Osteocyte (in vitro differentiated cells): ENCODE measurements at regions not wholly inside any gene's neighbourhood (a gene's known extent, or its start where the extent isn't known, plus 50 kb on each side); places are given as distances from the start of the nearest gene placed in this dataset.

Source experiments
- DNase-seq: peaks from one replicate; pipeline ENCODE4 v3.0.0; 2021; ENCODE audit warnings: mixed read lengths; ENCODE audit not compliant: unreplicated experiment; ENCODE audit errors: extremely low spot score
- H3K27ac Mint-ChIP-seq: one replicate; pipeline ENCODE4 v1.8.0; 2021; ENCODE audit warnings: mild to moderate bottlenecking, mixed read lengths; ENCODE audit not compliant: unreplicated experiment
- H3K27me3 Mint-ChIP-seq: one replicate; pipeline ENCODE4 v1.8.0; 2021; ENCODE audit warnings: mixed read lengths; ENCODE audit not compliant: unreplicated experiment
- H3K36me3 Mint-ChIP-seq: one replicate; pipeline ENCODE4 v1.8.0; 2021; ENCODE audit warnings: mixed read lengths; ENCODE audit not compliant: unreplicated experiment
- H3K4me1 Mint-ChIP-seq: one replicate; pipeline ENCODE4 v1.8.0; 2021; ENCODE audit warnings: mixed read lengths; ENCODE audit not compliant: unreplicated experiment
- H3K4me3 Mint-ChIP-seq: one replicate; pipeline ENCODE4 v1.8.0; 2021; ENCODE audit warnings: mild to moderate bottlenecking, moderate library complexity, mixed read lengths; ENCODE audit not compliant: unreplicated experiment
- H3K9me3 Mint-ChIP-seq: one replicate; pipeline ENCODE4 v1.8.0; 2021; ENCODE audit warnings: mixed read lengths; ENCODE audit not compliant: unreplicated experiment
- TF ChIP-seq, protein P1 (sequence below): fragments of 200-600 bp; sonication (generic); IDR thresholded peaks from 2 replicates; pipeline ENCODE4 v1.5.0; 2021; ENCODE audit warnings: antibody characterized with exemption, mild to moderate bottlenecking, moderate library complexity

DNA sequence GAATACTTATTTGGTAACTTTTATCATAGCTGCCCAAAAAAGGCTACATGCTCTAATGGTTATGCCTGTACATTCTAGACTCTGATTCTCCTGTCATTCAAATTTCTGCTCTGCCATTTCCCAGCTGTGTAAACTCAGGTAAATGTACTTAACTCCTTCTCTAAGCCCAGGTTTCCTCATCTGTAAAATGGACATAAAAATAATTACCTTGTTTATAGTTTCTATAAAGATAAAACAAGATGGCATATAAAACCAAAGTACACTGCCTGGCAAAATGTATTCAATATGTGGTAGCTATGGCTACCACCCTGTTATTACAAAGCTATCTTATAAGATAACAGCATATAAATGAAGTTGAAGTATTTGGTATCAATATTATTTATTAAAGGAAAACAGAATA is 158.8 kb downstream of the PPARGC1A start:
- peaks cover 3% of the 10 kb centered on the region for H3K9me3 Mint-ChIP-seq
- H3K4me1 Mint-ChIP-seq, result peaks cover 14% of the 10 kb centered on the region
- H3K27ac Mint-ChIP-seq, result no peak overlapping the region
- H3K27me3 Mint-ChIP-seq, result no peaks in the 10 kb centered on the region
- no peak for DNase-seq
- H3K36me3 Mint-ChIP-seq, result no peaks in the 10 kb centered on the region
- no peak overlapping the region for H3K4me3 Mint-ChIP-seq
- TF ChIP-seq, protein P1, sequence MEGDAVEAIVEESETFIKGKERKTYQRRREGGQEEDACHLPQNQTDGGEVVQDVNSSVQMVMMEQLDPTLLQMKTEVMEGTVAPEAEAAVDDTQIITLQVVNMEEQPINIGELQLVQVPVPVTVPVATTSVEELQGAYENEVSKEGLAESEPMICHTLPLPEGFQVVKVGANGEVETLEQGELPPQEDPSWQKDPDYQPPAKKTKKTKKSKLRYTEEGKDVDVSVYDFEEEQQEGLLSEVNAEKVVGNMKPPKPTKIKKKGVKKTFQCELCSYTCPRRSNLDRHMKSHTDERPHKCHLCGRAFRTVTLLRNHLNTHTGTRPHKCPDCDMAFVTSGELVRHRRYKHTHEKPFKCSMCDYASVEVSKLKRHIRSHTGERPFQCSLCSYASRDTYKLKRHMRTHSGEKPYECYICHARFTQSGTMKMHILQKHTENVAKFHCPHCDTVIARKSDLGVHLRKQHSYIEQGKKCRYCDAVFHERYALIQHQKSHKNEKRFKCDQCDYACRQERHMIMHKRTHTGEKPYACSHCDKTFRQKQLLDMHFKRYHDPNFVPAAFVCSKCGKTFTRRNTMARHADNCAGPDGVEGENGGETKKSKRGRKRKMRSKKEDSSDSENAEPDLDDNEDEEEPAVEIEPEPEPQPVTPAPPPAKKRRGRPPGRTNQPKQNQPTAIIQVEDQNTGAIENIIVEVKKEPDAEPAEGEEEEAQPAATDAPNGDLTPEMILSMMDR, result no peak

DNA sequence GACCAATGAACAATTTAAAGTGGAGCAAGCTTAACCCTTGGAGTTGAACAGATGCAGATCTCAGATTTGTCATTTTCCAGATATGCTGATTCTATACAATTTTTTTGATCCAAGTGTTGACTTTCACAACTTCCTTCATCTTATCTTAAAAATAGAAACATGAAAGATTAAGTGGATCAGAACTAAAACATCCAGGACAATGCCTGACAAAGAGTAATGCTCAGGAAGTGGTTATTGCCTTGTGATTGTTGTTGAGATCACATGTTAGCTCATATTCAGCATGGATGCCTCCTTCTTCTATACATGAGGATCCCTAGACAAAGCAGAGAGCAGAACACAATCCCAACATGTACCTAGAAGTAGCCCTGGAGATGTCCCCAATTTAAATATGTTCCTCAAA is 160.9 kb downstream of the PPARGC1A start:
- H3K27me3 Mint-ChIP-seq, result no peaks in the 10 kb centered on the region
- peaks cover 14% of the 10 kb centered on the region for H3K4me1 Mint-ChIP-seq
- no peak overlapping the region for H3K4me3 Mint-ChIP-seq
- H3K27ac Mint-ChIP-seq, result no peak overlapping the region
- no peaks in the 10 kb centered on the region for H3K9me3 Mint-ChIP-seq
- TF ChIP-seq, protein P1, result no peak
- no peak for DNase-seq
- H3K36me3 Mint-ChIP-seq, result peaks cover 3% of the 10 kb centered on the region

DNA sequence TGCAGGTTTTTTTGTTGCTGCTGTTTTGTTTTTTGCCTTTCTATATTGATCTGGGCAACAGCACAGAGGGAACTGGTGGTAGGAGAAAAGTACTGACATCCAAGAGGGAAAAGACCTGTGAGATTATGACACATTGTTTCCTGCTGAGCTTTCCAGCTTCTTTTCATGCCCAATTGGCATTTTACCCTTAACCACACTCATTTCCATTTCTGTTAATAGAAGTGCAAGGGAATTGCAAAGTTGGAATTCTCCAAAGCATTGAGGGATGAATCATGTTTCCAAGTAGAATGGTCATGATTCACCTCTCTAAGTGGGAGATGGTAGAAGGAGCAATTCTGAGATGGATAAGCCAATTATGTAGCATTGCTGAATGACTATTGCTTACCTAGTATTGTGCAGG is 161.5 kb downstream of the PPARGC1A start:
- Mint-ChIP-seq H3K4me3 (no peak overlapping the region), H3K9me3 (no peaks in the 10 kb centered on the region), H3K27me3 (no peaks in the 10 kb centered on the region), H3K27ac (no peak overlapping the region), H3K36me3 (peaks cover 3% of the 10 kb centered on the region), H3K4me1 (peaks cover 14% of the 10 kb centered on the region)
- DNase-seq, result no peak
- TF ChIP-seq, protein P1, result no peak

DNA sequence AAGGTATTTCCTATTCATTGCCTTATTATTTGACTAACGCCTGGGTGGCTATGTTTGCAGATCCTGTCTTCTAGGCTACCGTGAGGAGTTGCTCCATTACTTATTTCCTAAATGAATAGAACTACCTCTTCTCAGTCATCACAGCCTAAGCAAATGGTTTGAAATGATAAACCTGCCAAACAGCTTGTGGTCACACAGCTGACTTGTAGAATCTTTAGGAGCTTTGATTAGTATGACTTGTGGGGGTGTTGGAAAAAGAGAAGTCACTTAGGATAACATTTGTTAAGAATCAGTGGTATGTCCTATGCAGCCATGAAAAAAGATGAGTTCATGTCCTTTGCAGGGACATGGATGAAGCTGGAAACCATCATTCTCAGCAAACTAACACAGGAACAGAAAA is 169.3 kb downstream of the PPARGC1A start:
- H3K27ac Mint-ChIP-seq, result no peak overlapping the region
- no peak for DNase-seq
- H3K9me3 Mint-ChIP-seq, result no peaks in the 10 kb centered on the region
- H3K4me3 Mint-ChIP-seq, result no peak overlapping the region
- TF ChIP-seq, protein P1, result no peak
- H3K36me3 Mint-ChIP-seq, result peaks cover 2% of the 10 kb centered on the region
- no peaks in the 10 kb centered on the region for H3K27me3 Mint-ChIP-seq
- H3K4me1 Mint-ChIP-seq, result peaks cover 2% of the 10 kb centered on the region

DNA sequence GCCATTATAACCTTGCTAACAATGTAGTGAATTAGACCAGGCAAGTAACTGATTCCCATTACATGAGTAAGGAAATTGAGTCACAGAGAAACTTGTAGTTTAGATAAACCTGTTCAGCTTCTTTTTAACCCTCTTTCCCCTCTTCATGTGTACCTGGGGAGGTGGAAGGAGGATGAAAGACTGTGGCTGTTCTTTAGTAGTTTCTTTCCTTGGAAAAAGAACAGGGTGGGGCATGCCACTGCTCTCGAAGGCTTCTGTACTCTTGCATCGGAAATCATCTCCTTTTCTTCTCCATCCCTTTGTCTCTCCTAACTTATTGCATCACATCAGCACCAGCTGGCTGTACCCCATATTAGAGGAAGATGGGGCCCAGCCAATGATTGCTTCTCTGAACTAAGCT is 171.4 kb downstream of the PPARGC1A start:
- Mint-ChIP-seq H3K4me3 (no peak overlapping the region), H3K4me1 (peaks cover 2% of the 10 kb centered on the region), H3K36me3 (no peaks in the 10 kb centered on the region), H3K27me3 (no peaks in the 10 kb centered on the region), H3K27ac (no peak overlapping the region), H3K9me3 (no peaks in the 10 kb centered on the region)
- DNase-seq, result no peak
- TF ChIP-seq, protein P1, result no peak
